ENCODE measurements at regions not wholly inside any gene's neighbourhood (a gene's known extent, or its start where the extent isn't known, plus 50 kb on each side); places are given as distances from the start of the nearest gene placed in this dataset.

GRCh38 chr5:33037076-33037475 is 326.0 kb downstream of the NPR3 start:
- TF ChIP-seq, protein P1, sequence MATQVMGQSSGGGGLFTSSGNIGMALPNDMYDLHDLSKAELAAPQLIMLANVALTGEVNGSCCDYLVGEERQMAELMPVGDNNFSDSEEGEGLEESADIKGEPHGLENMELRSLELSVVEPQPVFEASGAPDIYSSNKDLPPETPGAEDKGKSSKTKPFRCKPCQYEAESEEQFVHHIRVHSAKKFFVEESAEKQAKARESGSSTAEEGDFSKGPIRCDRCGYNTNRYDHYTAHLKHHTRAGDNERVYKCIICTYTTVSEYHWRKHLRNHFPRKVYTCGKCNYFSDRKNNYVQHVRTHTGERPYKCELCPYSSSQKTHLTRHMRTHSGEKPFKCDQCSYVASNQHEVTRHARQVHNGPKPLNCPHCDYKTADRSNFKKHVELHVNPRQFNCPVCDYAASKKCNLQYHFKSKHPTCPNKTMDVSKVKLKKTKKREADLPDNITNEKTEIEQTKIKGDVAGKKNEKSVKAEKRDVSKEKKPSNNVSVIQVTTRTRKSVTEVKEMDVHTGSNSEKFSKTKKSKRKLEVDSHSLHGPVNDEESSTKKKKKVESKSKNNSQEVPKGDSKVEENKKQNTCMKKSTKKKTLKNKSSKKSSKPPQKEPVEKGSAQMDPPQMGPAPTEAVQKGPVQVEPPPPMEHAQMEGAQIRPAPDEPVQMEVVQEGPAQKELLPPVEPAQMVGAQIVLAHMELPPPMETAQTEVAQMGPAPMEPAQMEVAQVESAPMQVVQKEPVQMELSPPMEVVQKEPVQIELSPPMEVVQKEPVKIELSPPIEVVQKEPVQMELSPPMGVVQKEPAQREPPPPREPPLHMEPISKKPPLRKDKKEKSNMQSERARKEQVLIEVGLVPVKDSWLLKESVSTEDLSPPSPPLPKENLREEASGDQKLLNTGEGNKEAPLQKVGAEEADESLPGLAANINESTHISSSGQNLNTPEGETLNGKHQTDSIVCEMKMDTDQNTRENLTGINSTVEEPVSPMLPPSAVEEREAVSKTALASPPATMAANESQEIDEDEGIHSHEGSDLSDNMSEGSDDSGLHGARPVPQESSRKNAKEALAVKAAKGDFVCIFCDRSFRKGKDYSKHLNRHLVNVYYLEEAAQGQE (IDR thresholded peaks at IDR 0.05; ENCODE audit: unreplicated experiment) = no peak
- TF ChIP-seq POLR2AphosphoS5 (IDR thresholded peaks at IDR 0.05; ENCODE audit: low read depth) = no peak
- TF ChIP-seq, protein P2, sequence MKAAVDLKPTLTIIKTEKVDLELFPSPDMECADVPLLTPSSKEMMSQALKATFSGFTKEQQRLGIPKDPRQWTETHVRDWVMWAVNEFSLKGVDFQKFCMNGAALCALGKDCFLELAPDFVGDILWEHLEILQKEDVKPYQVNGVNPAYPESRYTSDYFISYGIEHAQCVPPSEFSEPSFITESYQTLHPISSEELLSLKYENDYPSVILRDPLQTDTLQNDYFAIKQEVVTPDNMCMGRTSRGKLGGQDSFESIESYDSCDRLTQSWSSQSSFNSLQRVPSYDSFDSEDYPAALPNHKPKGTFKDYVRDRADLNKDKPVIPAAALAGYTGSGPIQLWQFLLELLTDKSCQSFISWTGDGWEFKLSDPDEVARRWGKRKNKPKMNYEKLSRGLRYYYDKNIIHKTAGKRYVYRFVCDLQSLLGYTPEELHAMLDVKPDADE (IDR thresholded peaks at IDR 0.05) = no peak
- TF ChIP-seq, protein P3, sequence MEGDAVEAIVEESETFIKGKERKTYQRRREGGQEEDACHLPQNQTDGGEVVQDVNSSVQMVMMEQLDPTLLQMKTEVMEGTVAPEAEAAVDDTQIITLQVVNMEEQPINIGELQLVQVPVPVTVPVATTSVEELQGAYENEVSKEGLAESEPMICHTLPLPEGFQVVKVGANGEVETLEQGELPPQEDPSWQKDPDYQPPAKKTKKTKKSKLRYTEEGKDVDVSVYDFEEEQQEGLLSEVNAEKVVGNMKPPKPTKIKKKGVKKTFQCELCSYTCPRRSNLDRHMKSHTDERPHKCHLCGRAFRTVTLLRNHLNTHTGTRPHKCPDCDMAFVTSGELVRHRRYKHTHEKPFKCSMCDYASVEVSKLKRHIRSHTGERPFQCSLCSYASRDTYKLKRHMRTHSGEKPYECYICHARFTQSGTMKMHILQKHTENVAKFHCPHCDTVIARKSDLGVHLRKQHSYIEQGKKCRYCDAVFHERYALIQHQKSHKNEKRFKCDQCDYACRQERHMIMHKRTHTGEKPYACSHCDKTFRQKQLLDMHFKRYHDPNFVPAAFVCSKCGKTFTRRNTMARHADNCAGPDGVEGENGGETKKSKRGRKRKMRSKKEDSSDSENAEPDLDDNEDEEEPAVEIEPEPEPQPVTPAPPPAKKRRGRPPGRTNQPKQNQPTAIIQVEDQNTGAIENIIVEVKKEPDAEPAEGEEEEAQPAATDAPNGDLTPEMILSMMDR (conservative IDR thresholded peaks at IDR 0.05; ENCODE audit: low read depth in 2 of 2) = no peak
- no peak for TF ChIP-seq NANOG (IDR thresholded peaks at IDR 0.05; ENCODE audit: borderline replicate concordance)

All from GM23338 (cell line).